Naive thymus-derived CD8-positive, alpha-beta T cell (primary cell): ENCODE measurements at regions not wholly inside any gene's neighbourhood (a gene's known extent, or its start where the extent isn't known, plus 50 kb on each side); places are given as distances from the start of the nearest gene placed in this dataset.
A peak's percentile ranks its signal among the peaks of the same experiment; 100 is the strongest.

Experiments
- ATAC-seq, 2 donors: fragments of 150-1000 bp; cut with Tn5 transposase in 1 of 2; sonication (Bioruptor Pico), chemical (Tn5 transposase) in 1 of 2; 1 replicate in 1 of 2; 2 replicates in 1 of 2; pipeline ENCODE4 v1.10.0; 2021; ENCODE audit warnings: mild to moderate bottlenecking in 2 of 2, moderate library complexity in 2 of 2
- POLR2A ChIA-PET: fragments of 350-600 bp; sonication (Branson Sonifier 250); formaldehyde crosslinking; loops from one replicate; lab custom pipeline; 2021; ENCODE audit warnings: antibody characterized with exemption; lab: Charles Lee
- DNase-seq, 10 donors: peaks; one replicate each; pipeline versions ENCODE4 v3.0.0 to v3.0.0-alpha.2; 2020 to 2022
- H3K27ac Mint-ChIP-seq, 10 donors: one replicate each; pipeline ENCODE4 v1.8.0; 2020 to 2022; ENCODE audit warnings: mild to moderate bottlenecking in 10 of 10, mixed read lengths in 10 of 10, moderate library complexity in 4 of 10, inconsistent platforms in 1 of 10
- H3K27me3 Mint-ChIP-seq, 5 donors: one replicate each; pipeline ENCODE4 v1.8.0; 2021 to 2022; ENCODE audit warnings: mixed read lengths in 5 of 5
- H3K36me3 Mint-ChIP-seq, 3 donors: one replicate each; pipeline ENCODE4 v1.8.0; 2020 to 2022; ENCODE audit warnings: mixed read lengths in 3 of 3, mild to moderate bottlenecking in 2 of 3, inconsistent platforms in 1 of 3
- H3K4me1 Mint-ChIP-seq, 4 donors: one replicate each; pipeline ENCODE4 v1.8.0; 2021 to 2022; ENCODE audit warnings: mixed read lengths in 4 of 4
- H3K4me3 Mint-ChIP-seq, 10 donors: one replicate each; pipeline ENCODE4 v1.8.0; 2020 to 2022; ENCODE audit warnings: mild to moderate bottlenecking in 10 of 10, mixed read lengths in 10 of 10, moderate library complexity in 6 of 10, inconsistent platforms in 1 of 10
- H3K9me3 Mint-ChIP-seq, 9 donors: one replicate each; pipeline ENCODE4 v1.8.0; 2020 to 2022; ENCODE audit warnings: mixed read lengths in 9 of 9, mild to moderate bottlenecking in 3 of 9, inconsistent platforms in 1 of 9, moderate library complexity in 1 of 9

- DNase-seq = no peak
- ATAC-seq = no peak
- POLR2A ChIA-PET = no interaction called here
- Mint-ChIP-seq H3K27ac (peak overlapping the region in 1 of 10 donors; percentile 59), H3K9me3 (no peaks in the 10 kb centered on the region), H3K27me3 (no peaks in the 10 kb centered on the region), H3K36me3 (no peaks in the 10 kb centered on the region), H3K4me1 (peaks cover 0 to 2% (median under 1%) of the 10 kb centered on the region in 4 donors), H3K4me3 (peak overlapping the region in 7 of 10 donors; percentile 13 to 75 (median 55))
Observed at GRCh38 chr4:121243485-121243884, 79.4 kb upstream of the TNIP3 start.

- ATAC-seq (no peak), DNase-seq (no peak)
- Mint-ChIP-seq H3K4me1 (peaks cover 0 to 5% (median 2%) of the 10 kb centered on the region in 4 donors), H3K4me3 (no peak overlapping the region), H3K9me3 (no peaks in the 10 kb centered on the region), H3K27me3 (no peaks in the 10 kb centered on the region), H3K27ac (no peak overlapping the region), H3K36me3 (peaks cover 0 to 4% (median 2%) of the 10 kb centered on the region in 3 donors)
- POLR2A ChIA-PET = no interaction called here
Observed at GRCh38 chr4:121242188-121242750, 78.1 kb upstream of the TNIP3 start.

- H3K9me3 Mint-ChIP-seq = no peaks in the 10 kb centered on the region
- POLR2A ChIA-PET = no interaction called here
- no peak overlapping the region for H3K4me3 Mint-ChIP-seq
- peaks cover 0 to 8% (median 2%) of the 10 kb centered on the region in 4 donors for H3K4me1 Mint-ChIP-seq
- ATAC-seq = no peak
- DNase-seq = no peak
- H3K36me3 Mint-ChIP-seq = peaks cover 0 to 4% (median 2%) of the 10 kb centered on the region in 3 donors
- no peaks in the 10 kb centered on the region for H3K27me3 Mint-ChIP-seq
- H3K27ac Mint-ChIP-seq = no peak overlapping the region
Observed at GRCh38 chr4:121239951-121240350, 75.8 kb upstream of the TNIP3 start.

- no peaks in the 10 kb centered on the region for H3K9me3 Mint-ChIP-seq
- H3K4me3 Mint-ChIP-seq = no peak overlapping the region
- no peak for DNase-seq
- no peak for ATAC-seq
- POLR2A ChIA-PET = no interaction called here
- H3K4me1 Mint-ChIP-seq = peaks cover 0 to 8% (median under 1%) of the 10 kb centered on the region in 4 donors
- H3K36me3 Mint-ChIP-seq = peaks cover 0 to 4% (median 2%) of the 10 kb centered on the region in 3 donors
- H3K27ac Mint-ChIP-seq = no peak overlapping the region
- H3K27me3 Mint-ChIP-seq = no peaks in the 10 kb centered on the region
Observed at GRCh38 chr4:121238461-121238860, 74.3 kb upstream of the TNIP3 start.

- no peak for ATAC-seq
- Mint-ChIP-seq H3K27me3 (no peaks in the 10 kb centered on the region), H3K4me1 (peaks cover 0 to 8% (median 0%) of the 10 kb centered on the region in 4 donors), H3K4me3 (no peak overlapping the region), H3K27ac (peak overlapping the region in 2 of 10 donors; percentile 0 to 22), H3K9me3 (no peaks in the 10 kb centered on the region), H3K36me3 (peaks cover 0 to 4% (median 2%) of the 10 kb centered on the region in 3 donors)
- DNase-seq = no peak
- POLR2A ChIA-PET = no interaction called here
Observed at GRCh38 chr4:121237069-121237399, 72.9 kb upstream of the TNIP3 start.

GRCh38 chr4:121236353-121237068, 72.4 kb upstream of the TNIP3 start:
- ATAC-seq = no peak
- POLR2A ChIA-PET = no interaction called here
- no peak for DNase-seq
- peaks cover 0 to 8% (median 0%) of the 10 kb centered on the region in 4 donors for H3K4me1 Mint-ChIP-seq
- H3K4me3 Mint-ChIP-seq = no peak overlapping the region
- H3K36me3 Mint-ChIP-seq = peaks cover 0 to 4% (median 2%) of the 10 kb centered on the region in 3 donors
- H3K27me3 Mint-ChIP-seq = no peaks in the 10 kb centered on the region
- no peaks in the 10 kb centered on the region for H3K9me3 Mint-ChIP-seq
- peak overlapping the region in 1 of 10 donors; percentile 10 for H3K27ac Mint-ChIP-seq

- Mint-ChIP-seq H3K9me3 (no peaks in the 10 kb centered on the region), H3K27me3 (no peaks in the 10 kb centered on the region), H3K36me3 (peaks cover 0 to 4% (median 2%) of the 10 kb centered on the region in 3 donors), H3K4me3 (no peak overlapping the region), H3K27ac (no peak overlapping the region), H3K4me1 (peaks cover 0 to 8% (median 0%) of the 10 kb centered on the region in 4 donors)
- ATAC-seq = no peak
- POLR2A ChIA-PET = no interaction called here
- no peak for DNase-seq
Observed at GRCh38 chr4:121233982-121234381, 69.9 kb upstream of the TNIP3 start.

- ATAC-seq = no peak
- POLR2A ChIA-PET = no interaction called here
- H3K9me3 Mint-ChIP-seq = no peaks in the 10 kb centered on the region
Observed at GRCh38 chr4:121229993-121230392, 65.9 kb upstream of the TNIP3 start.

GRCh38 chr4:121228848-121229247, 64.7 kb upstream of the TNIP3 start:
- ATAC-seq (no peak), DNase-seq (no peak)
- Mint-ChIP-seq H3K36me3 (no peaks in the 10 kb centered on the region), H3K27ac (no peak overlapping the region), H3K27me3 (no peaks in the 10 kb centered on the region), H3K4me1 (peaks cover 3 to 13% (median 11%) of the 10 kb centered on the region in 4 donors), H3K4me3 (no peak overlapping the region), H3K9me3 (no peaks in the 10 kb centered on the region)
- POLR2A ChIA-PET = no interaction called here

More at GRCh38 chr4:121229993-121230392, 65.9 kb upstream of the TNIP3 start:
- Mint-ChIP-seq H3K27me3 (no peaks in the 10 kb centered on the region), H3K27ac (no peak overlapping the region), H3K4me1 (peaks cover 3 to 13% (median 11%) of the 10 kb centered on the region in 4 donors), H3K4me3 (no peak overlapping the region), H3K36me3 (no peaks in the 10 kb centered on the region)
- no peak for DNase-seq

GRCh38 chr4:121227341-121227792, 63.2 kb upstream of the TNIP3 start:
- H3K9me3 Mint-ChIP-seq = no peaks in the 10 kb centered on the region
- ATAC-seq = peak; percentile 56 to 64
- no peaks in the 10 kb centered on the region for H3K27me3 Mint-ChIP-seq
- DNase-seq = no peak
- H3K27ac Mint-ChIP-seq = peak overlapping the region in 4 of 10 donors; percentile 2 to 86 (median 22)
- peaks cover 3 to 13% (median 11%) of the 10 kb centered on the region in 4 donors for H3K4me1 Mint-ChIP-seq
- H3K4me3 Mint-ChIP-seq = peak overlapping the region in 7 of 10 donors; percentile 6 to 72 (median 22)
- POLR2A ChIA-PET = no interaction called here
- no peaks in the 10 kb centered on the region for H3K36me3 Mint-ChIP-seq

GRCh38 chr4:121226362-121226761, 62.2 kb upstream of the TNIP3 start:
- Mint-ChIP-seq H3K4me3 (peak overlapping the region in 3 of 10 donors; percentile 19 to 71 (median 35)), H3K36me3 (no peaks in the 10 kb centered on the region), H3K27ac (peak overlapping the region in 4 of 10 donors; percentile 2 to 94 (median 40)), H3K4me1 (peaks cover 6 to 20% (median 17%) of the 10 kb centered on the region in 4 donors), H3K9me3 (no peaks in the 10 kb centered on the region), H3K27me3 (no peaks in the 10 kb centered on the region)
- POLR2A ChIA-PET = no interaction called here
- ATAC-seq (no peak), DNase-seq (no peak)

GRCh38 chr4:121221608-121222007, 57.5 kb upstream of the TNIP3 start:
- Mint-ChIP-seq H3K27me3 (peaks cover 0 to 1% (median 0%) of the 10 kb centered on the region in 5 donors), H3K4me1 (peaks cover 10 to 20% (median 18%) of the 10 kb centered on the region in 4 donors), H3K4me3 (peak overlapping the region in 3 of 10 donors; percentile 1 to 23 (median 7)), H3K36me3 (no peaks in the 10 kb centered on the region), H3K9me3 (no peaks in the 10 kb centered on the region), H3K27ac (peak overlapping the region in 5 of 10 donors; percentile 16 to 84 (median 28))
- ATAC-seq = peak in 1 of 2 donors; percentile 18
- DNase-seq = no peak
- POLR2A ChIA-PET = no interaction called here

GRCh38 chr4:121221201-121221600, 57.1 kb upstream of the TNIP3 start:
- peak overlapping the region in 3 of 10 donors; percentile 1 to 23 (median 7) for H3K4me3 Mint-ChIP-seq
- DNase-seq = no peak
- no peaks in the 10 kb centered on the region for H3K9me3 Mint-ChIP-seq
- H3K27ac Mint-ChIP-seq = peak overlapping the region in 4 of 10 donors; percentile 16 to 84 (median 52)
- H3K4me1 Mint-ChIP-seq = peaks cover 10 to 23% (median 18%) of the 10 kb centered on the region in 4 donors
- ATAC-seq = no peak
- H3K36me3 Mint-ChIP-seq = no peaks in the 10 kb centered on the region
- POLR2A ChIA-PET = no interaction called here
- H3K27me3 Mint-ChIP-seq = peaks cover 0 to 1% (median 0%) of the 10 kb centered on the region in 5 donors
